Stimulated activated CD4-positive, alpha-beta T cell treated with anti-CD3 and anti-CD28 coated beads, TNF-alpha, amount 100 ng/mL, for 4 hours (primary cell): ENCODE measurements at regions not wholly inside any gene's neighbourhood (a gene's known extent, or its start where the extent isn't known, plus 50 kb on each side); places are given as distances from the start of the nearest gene placed in this dataset.
"Not testable (repeated sequence)": the region's sequence is repeated elsewhere in the genome, so short reads cannot be mapped to it uniquely, and the experiment has no call there.

Experiments
- DNase-seq, 3 experiments: peaks; one replicate each; pipeline ENCODE4 v3.0.0-alpha.2; 2020; ENCODE audit warnings: low read depth in 3 of 3

DNA sequence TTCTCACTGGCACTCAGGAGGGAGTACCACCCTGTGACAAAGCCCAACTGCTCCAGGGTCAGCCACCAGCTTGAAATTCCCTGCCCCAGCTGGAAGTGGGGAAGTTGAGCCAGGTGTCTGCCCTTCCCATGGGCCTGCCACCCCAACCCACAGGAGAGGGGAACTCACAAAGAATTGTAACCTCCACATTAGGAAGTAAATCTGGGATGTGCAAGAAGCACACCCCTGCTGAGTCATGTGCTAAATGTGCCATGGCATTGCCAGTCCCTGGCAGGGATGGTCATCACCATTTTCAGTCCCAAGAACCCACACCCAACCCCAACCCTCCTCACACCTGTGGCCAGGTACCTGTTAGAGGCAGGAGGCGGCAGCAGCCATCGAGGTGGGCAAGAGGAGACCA is 165.2 kb upstream of the THBS1 start:
- DNase-seq: no peak

- no peak for DNase-seq
Observed at GRCh38 chr15:39416258-39416657, 164.6 kb upstream of the THBS1 start.

GRCh38 chr15:39417366-39418134 is 163.3 kb upstream of the THBS1 start:
- no peak for DNase-seq

- no peak for DNase-seq
Observed at GRCh38 chr15:39419651-39420050, 161.2 kb upstream of the THBS1 start.

DNA sequence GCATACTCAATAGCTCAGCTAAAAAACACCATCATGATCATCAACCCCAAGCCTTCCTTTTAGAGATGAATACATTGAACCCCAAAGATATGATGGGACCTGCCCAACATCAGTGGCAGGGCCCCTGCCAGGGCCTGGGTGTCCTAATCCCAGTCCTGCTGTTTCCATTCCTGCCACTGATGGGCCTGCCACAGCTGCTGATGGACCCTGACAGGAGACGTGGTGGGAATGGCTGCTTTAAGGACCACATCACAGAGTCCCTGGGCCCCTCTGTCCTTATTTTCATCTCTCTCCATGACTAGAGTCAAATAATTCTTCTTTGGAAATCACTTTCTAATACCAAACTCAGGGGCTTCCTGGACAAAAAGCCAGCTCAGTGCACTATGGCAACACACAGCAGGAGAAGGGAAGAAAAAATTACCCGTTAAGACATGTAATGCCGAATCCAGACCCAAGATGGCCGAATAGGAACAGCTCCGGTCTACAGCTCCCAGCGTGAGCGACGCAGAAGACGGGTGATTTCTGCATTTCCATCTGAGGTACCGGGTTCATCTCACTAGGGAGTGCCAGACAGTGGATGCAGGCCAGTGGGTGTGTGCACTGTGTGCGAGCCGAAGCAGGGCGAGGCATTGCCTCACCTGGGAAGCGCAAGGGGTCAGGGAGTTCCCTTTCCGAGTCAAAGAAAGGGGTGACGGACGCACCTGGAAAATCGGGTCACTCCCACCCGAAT is 160.6 kb upstream of the THBS1 start:
- not testable (repeated sequence) for DNase-seq

DNA sequence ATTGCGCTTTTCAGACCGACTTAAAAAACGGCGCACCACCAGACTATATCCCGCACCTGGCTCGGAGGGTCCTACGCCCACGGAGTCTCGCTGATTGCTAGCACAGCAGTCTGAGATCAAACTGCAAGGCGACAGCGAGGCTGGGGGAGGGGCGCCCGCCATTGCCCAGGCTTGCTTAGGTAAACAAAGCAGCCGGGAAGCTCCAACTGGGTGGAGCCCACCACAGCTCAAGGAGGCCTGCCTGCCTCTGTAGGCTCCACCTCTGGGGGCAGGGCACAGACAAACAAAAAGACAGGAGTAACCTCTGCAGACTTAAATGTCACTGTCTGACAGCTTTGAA is 160.1 kb upstream of the THBS1 start:
- not testable (repeated sequence) for DNase-seq

GRCh38 chr15:39426552-39427532 is 154.0 kb upstream of the THBS1 start:
- DNase-seq: peak; percentile 25 to 45 (median 31)

DNA sequence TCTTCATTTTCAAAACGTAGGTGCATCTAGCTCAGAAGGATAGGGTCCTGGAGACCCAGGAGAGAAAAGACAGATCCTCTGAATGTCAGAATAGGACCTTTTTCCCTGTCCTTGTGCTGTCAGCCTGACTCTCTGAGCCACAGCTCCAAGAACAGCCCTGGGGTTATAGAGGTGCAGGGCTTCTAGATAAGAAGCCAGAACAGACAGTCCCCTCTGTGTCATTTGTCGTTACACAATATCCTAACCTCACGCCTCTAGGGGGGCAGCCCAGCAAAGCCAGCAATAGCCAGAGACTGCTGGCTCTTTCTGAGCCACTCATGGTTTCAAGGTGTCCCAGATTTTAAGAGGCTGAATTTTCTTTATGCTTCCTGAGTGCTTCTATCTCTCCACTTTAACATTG is 153.2 kb upstream of the THBS1 start:
- DNase-seq: no peak

GRCh38 chr15:39429898-39430357 is 151.0 kb upstream of the THBS1 start:
- no peak for DNase-seq

- DNase-seq: no peak
Observed at GRCh38 chr15:39430389-39430788, 150.5 kb upstream of the THBS1 start.

GRCh38 chr15:39431376-39431775 is 149.5 kb upstream of the THBS1 start:
- no peak for DNase-seq

GRCh38 chr15:39432026-39432425 is 148.9 kb upstream of the THBS1 start:
- no peak for DNase-seq

DNA sequence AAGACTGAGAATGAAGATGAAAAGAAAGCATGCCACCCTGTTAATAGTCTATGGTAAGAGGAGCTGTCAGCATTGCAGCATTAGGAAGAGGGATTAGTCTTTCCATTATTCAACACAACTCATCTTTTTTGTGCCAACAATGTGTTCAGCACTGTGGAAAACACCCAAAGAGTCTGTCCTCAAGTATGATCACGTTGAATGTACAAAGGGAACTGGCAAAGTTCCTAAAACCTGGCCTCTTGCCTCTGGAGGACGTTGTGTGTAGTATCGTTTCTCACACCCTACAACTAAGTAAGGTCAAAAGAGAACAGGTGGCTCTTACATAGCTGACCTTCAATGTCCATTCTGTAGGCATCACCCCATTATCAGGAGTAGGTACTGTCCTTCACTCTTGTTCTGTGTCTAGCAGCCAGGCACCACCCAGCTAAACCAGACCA is 147.9 kb upstream of the THBS1 start:
- no peak for DNase-seq

- no peak for DNase-seq
Observed at GRCh38 chr15:39433376-39433775, 147.5 kb upstream of the THBS1 start.

DNA sequence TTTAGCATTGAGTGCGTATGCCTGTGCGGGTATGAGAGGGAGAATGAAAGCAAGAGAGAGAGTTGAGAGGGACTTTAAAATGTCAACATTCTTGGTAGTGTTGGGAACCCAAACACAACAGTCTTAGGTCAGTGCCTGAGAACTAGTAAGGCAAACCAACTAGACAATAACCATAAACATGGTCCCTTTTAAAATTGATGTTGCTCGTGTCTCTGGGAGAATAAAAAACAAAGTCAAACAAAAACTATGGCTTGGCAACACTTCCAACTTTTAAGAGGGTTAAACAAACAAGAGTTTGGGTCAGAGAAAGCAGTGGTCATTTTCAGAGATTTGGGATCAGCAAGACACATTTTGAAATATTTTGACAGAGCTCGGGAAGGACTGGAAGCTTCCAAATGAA is 146.7 kb upstream of the THBS1 start:
- DNase-seq: no peak

- DNase-seq: no peak
Observed at GRCh38 chr15:39434751-39435238, 146.1 kb upstream of the THBS1 start.

DNA sequence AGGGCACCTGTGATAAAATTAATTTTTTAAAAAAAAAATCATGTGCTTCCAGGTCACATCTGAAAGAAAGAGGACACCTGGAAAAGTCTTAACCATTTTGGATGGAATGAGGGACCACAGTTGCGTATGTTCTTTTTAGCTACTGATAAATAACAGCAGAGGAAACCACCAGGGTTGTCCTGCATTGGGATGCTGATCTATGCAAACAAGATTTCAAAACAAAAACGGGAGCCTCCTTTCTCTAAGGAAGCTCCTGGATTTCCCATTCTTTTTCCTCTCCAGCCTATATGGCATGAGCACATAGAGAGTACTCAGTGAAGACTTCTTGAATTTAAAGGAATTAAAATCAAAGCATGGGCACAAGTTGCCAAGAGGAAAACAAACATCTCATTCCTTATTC is 145.6 kb upstream of the THBS1 start:
- no peak for DNase-seq

GRCh38 chr15:39438260-39438659 is 142.6 kb upstream of the THBS1 start:
- no peak for DNase-seq

DNA sequence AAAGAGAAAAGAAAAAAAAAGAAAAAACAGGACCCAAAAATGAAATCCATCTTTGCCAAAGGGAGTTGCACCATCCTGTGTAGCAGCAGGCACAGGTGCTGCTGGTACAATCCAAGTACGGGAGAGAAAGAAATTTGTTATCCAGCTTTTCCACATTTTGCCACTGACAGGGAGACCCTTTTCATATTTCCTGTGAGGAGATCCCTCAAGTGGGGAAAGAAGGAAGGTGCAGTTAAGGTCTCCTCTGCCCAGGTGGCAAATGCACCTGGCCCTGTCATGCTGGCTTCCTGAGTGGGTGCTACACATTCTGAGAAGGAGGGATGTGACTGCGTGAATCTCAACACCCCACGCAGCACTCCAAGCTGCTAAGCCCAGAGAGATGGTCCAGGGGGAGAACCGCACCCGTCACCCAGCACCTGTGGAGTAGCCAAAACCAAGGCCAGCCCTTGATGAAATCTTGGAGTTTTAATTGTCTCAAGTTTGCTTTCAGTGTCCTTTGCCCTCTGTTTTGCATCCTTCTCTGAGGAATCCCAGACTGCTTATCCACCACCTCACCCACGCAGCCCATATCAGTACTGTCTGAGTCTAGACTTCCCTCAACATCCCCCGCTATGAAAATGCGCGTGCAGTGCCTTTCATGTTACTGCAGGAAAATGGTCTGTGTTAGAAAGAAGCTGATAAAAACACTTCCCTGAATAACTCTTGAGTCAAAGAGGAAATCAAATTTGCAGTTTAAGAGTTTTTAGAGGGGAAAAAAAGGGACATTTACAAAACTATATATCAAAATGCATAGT is 141.9 kb upstream of the THBS1 start:
- no peak for DNase-seq

DNA sequence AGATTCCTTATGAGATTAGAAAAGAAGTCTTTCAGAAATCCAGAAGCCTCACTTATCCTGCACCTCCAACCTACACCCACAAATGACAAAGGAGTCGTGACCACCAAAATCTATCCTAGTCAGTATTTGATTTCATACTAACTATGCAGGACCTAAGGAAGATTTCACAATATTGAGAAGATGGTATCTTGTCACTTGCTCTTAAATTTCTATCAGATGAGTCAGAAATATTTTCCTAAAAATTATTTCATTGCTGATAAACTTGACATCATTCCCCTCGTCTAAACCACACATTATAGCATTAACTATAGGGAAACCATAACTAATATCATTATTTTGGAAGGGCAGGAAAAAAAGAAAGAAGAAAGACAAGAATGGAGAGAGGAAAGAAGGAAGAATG is 138.0 kb upstream of the THBS1 start:
- no peak for DNase-seq

DNA sequence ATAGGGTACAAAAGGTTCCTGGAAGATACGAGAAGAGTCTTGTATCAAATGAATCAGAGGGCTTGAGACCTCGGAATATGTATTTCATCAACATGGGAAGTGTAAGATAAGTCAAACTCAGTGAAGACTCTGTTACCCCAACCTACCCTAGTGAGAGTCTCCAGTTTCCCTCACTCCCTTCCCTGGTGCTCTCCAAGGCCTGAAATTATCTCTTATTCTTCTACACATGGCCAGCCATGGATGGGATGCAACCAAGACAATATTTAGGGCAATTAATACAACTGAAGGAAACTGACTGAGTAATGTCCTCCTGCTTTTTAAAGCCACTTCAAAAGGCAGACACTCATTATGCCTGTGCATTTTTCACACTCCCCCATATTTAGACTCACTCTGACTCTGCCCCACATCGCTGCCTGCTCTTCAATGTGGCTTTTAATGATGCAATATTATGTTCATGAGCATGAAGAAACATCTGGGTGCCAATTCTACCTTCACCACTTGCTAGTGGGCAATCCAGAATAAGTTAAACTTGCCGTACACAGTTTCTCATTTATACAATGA is 137.1 kb upstream of the THBS1 start:
- DNase-seq: no peak
